ENCODE measurements at regions not wholly inside any gene's neighbourhood (a gene's known extent, or its start where the extent isn't known, plus 50 kb on each side); places are given as distances from the start of the nearest gene placed in this dataset.
"Not testable (repeated sequence)": the region's sequence is repeated elsewhere in the genome, so short reads cannot be mapped to it uniquely, and the experiment has no call there.

- H3K4me3 ChIP-seq (ENCODE audit: low read depth, low read length), result not testable (repeated sequence)
Measured at GRCh38 chr9:33734941-33735835, 60.2 kb upstream of the PRSS3 start.

GRCh38 chr9:33737811-33738606, 57.4 kb upstream of the PRSS3 start:
- no peak overlapping the region for H3K4me3 ChIP-seq (ENCODE audit: low read depth, low read length)

- no peak overlapping the region for H3K4me3 ChIP-seq (ENCODE audit: low read depth, low read length)
Measured at GRCh38 chr9:33739398-33739797, 56.0 kb upstream of the PRSS3 start.

GRCh38 chr9:33740075-33740474, 55.3 kb upstream of the PRSS3 start:
- no peak overlapping the region for H3K4me3 ChIP-seq (ENCODE audit: low read depth, low read length)

GRCh38 chr9:33740958-33741357, 54.4 kb upstream of the PRSS3 start:
- H3K4me3 ChIP-seq (ENCODE audit: low read depth, low read length), result not testable (repeated sequence)

- no peak overlapping the region for H3K4me3 ChIP-seq (ENCODE audit: low read depth, low read length)
Measured at GRCh38 chr9:33742051-33742450, 53.3 kb upstream of the PRSS3 start.

GRCh38 chr9:33742519-33742918, 52.8 kb upstream of the PRSS3 start:
- H3K4me3 ChIP-seq (ENCODE audit: low read depth, low read length), result no peak overlapping the region

Data from iPS-11a (cell line).